Neural progenitor cell (in vitro differentiated cells): ENCODE measurements at regions not wholly inside any gene's neighbourhood (a gene's known extent, or its start where the extent isn't known, plus 50 kb on each side); places are given as distances from the start of the nearest gene placed in this dataset.

Experiments used
- CTCF ChIP-seq: fragments of 200-600 bp; sonication (generic); IDR thresholded peaks from 2 replicates; pipeline ENCODE4 v1.5.1; 2017; ENCODE audit warnings: antibody characterized with exemption, mild to moderate bottlenecking
- EZH2 ChIP-seq: fragments of 200-600 bp; sonication (generic); IDR thresholded peaks from 2 replicates; pipeline ENCODE4 v1.6.1; 2017; ENCODE audit warnings: antibody characterized with exemption, mild to moderate bottlenecking, moderate library complexity

- TF ChIP-seq CTCF (no peak), EZH2 (no peak)
Measured at GRCh38 chr9:84068872-84069271, 88.3 kb downstream of the RMI1 start.
